HL-60 (cell line): ENCODE measurements at regions not wholly inside any gene's neighbourhood (a gene's known extent, or its start where the extent isn't known, plus 50 kb on each side); places are given as distances from the start of the nearest gene placed in this dataset.

Source experiments
- DNase-seq, 2 experiments: peaks; one replicate each; pipeline ENCODE4 v3.0.0-alpha.2; 2010 to 2020; ENCODE audit warnings: low read depth in 1 of 2, low spot score in 1 of 2
- H3K27ac ChIP-seq: fragments of 250-450 bp; sonication (Bioruptor Pico); replicated peaks from 2 replicates; pipeline ENCODE4 v1.5.1; 2020; ENCODE audit warnings: mild to moderate bottlenecking, moderate library complexity
- H3K27me3 ChIP-seq: fragments of 250-450 bp; sonication (Bioruptor Pico); 2 replicates; pipeline ENCODE4 v1.5.1; 2021; ENCODE audit warnings: mild to moderate bottlenecking, moderate library complexity; ENCODE audit not compliant: insufficient read depth, poor library complexity, severe bottlenecking
- H3K4me3 ChIP-seq: replicated peaks from 2 replicates; pipeline ENCODE4 v1.5.1; 2011; ENCODE audit warnings: mild to moderate bottlenecking, control low read depth, low read length; ENCODE audit not compliant: insufficient read depth
- CTCF ChIP-seq: IDR thresholded peaks from one replicate; pipeline ENCODE4 v1.5.1; 2011; ENCODE audit warnings: low read length, control low read depth, inconsistent platforms; ENCODE audit not compliant: insufficient read depth
- GABPA ChIP-seq: IDR thresholded peaks from 2 replicates; pipeline ENCODE4 v1.6.1; 2012; ENCODE audit warnings: low read depth
- POLR2AphosphoS5 ChIP-seq: IDR thresholded peaks from 2 replicates; pipeline ENCODE4 v1.6.1; 2012; ENCODE audit warnings: low read depth
- SPI1 ChIP-seq: IDR thresholded peaks from 2 replicates; pipeline ENCODE4 v1.6.1; 2012; ENCODE audit warnings: low read depth, mild to moderate bottlenecking, borderline replicate concordance
- TF ChIP-seq, protein P1 (sequence below): IDR thresholded peaks from 2 replicates; pipeline ENCODE4 v1.6.1; 2012; ENCODE audit warnings: low read depth; ENCODE audit not compliant: insufficient replicate concordance

DNA sequence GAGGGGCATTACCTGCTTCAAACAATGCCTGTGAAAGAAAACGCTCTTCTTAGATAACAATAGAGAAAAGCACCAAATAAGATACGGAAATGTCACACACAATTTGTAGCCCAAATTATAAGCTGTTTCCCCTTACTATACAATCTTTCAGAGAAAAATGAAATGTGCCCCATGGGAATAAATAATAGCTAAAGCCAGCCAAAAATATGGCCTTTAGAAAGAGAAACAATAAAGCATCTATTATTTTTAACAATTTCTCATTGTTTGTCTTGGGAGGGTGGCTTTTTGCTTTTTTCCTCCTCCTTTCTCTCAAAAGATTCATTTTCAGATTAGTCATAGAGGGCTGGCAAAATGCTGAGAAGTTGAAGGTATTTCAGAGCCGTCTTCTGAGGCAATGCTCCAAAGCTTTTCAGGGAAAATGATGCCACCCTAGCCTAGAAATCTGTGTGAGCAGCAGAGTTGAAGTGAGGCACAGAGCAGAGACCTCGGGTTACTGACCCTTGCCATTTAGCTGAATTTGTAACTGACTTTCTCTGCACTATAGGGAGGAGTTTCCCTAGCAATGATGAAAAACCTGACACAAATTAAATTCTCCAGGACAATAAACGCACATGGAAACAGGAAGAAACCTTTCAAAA is 86.3 kb upstream of the PRICKLE2 start:
- TF ChIP-seq CTCF = no peak
- TF ChIP-seq SPI1 = no peak
- TF ChIP-seq, protein P1, sequence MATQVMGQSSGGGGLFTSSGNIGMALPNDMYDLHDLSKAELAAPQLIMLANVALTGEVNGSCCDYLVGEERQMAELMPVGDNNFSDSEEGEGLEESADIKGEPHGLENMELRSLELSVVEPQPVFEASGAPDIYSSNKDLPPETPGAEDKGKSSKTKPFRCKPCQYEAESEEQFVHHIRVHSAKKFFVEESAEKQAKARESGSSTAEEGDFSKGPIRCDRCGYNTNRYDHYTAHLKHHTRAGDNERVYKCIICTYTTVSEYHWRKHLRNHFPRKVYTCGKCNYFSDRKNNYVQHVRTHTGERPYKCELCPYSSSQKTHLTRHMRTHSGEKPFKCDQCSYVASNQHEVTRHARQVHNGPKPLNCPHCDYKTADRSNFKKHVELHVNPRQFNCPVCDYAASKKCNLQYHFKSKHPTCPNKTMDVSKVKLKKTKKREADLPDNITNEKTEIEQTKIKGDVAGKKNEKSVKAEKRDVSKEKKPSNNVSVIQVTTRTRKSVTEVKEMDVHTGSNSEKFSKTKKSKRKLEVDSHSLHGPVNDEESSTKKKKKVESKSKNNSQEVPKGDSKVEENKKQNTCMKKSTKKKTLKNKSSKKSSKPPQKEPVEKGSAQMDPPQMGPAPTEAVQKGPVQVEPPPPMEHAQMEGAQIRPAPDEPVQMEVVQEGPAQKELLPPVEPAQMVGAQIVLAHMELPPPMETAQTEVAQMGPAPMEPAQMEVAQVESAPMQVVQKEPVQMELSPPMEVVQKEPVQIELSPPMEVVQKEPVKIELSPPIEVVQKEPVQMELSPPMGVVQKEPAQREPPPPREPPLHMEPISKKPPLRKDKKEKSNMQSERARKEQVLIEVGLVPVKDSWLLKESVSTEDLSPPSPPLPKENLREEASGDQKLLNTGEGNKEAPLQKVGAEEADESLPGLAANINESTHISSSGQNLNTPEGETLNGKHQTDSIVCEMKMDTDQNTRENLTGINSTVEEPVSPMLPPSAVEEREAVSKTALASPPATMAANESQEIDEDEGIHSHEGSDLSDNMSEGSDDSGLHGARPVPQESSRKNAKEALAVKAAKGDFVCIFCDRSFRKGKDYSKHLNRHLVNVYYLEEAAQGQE = no peak
- TF ChIP-seq POLR2AphosphoS5 = no peak
- TF ChIP-seq GABPA = no peak
- Histone ChIP-seq H3K27me3 (no peaks in the 10 kb centered on the region), H3K27ac (no peak overlapping the region), H3K4me3 (no peak overlapping the region)
- no peak for DNase-seq

DNA sequence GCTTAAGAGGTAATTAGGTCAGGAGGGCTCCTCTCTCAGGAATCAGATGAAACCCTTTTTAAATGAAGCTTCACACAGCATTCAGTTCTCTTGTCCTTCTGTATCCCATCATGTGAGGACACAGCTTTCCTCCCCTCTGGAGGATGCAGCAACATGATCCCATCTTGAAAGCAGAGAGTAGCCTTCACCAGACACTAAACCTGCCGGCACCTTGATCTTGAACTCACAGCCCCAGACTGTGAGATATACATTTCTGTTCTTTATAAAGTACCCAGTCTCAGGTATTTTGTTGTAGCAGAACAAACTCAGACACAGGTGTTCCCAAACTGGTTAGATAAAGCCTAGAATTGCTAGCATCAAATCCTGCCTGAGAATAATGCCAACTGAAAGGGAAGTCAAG is 83.7 kb upstream of the PRICKLE2 start:
- DNase-seq = no peak
- H3K27me3 ChIP-seq = no peaks in the 10 kb centered on the region
- H3K4me3 ChIP-seq = no peak overlapping the region
- no peak overlapping the region for H3K27ac ChIP-seq
- TF ChIP-seq POLR2AphosphoS5 = no peak

- H3K4me3 ChIP-seq = no peak overlapping the region
- DNase-seq = no peak
- H3K27me3 ChIP-seq = peaks cover 4% of the 10 kb centered on the region
- no peak overlapping the region for H3K27ac ChIP-seq
- TF ChIP-seq CTCF (no peak), POLR2AphosphoS5 (no peak), GABPA (no peak), SPI1 (no peak)
- TF ChIP-seq, protein P1 = no peak
Observed at GRCh38 chr3:64306745-64307144, 81.5 kb upstream of the PRICKLE2 start.

GRCh38 chr3:64305731-64306130 is 80.5 kb upstream of the PRICKLE2 start:
- TF ChIP-seq POLR2AphosphoS5 (no peak), SPI1 (no peak), CTCF (no peak), GABPA (no peak)
- TF ChIP-seq, protein P1 = no peak

More at GRCh38 chr3:64305731-64306130, 80.5 kb upstream of the PRICKLE2 start:
- H3K27ac ChIP-seq = no peak overlapping the region
- H3K4me3 ChIP-seq = no peak overlapping the region
- DNase-seq = no peak
- H3K27me3 ChIP-seq = peaks cover 4% of the 10 kb centered on the region
